ENCODE measurements at regions not wholly inside any gene's neighbourhood (a gene's known extent, or its start where the extent isn't known, plus 50 kb on each side); places are given as distances from the start of the nearest gene placed in this dataset.

DNA sequence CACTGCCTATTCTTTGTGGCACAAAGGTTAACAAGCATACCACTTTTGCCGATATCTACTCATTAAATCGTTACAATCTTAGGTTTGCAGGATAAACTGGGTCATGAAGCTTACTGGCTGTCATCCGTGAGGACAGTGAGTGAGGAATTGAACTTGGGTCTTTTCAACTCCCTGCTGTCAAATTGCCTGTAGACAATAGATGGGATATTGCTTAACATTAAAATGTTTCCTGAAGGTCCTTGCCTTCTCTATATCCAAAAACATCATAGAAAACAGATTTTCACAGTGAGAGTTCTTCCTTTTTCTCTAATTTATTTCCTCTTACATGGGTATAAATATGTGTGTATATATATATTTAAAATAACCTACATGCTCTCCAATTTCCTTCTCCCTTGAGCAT lies 257.8 kb downstream of the LMO4 start:
- Mint-ChIP-seq H3K27me3 (ENCODE audit: low read depth) (no peaks in the 10 kb centered on the region), H3K9me3 (no peaks in the 10 kb centered on the region), H3K4me3 (no peak overlapping the region), H3K4me1 (peaks cover 16% of the 10 kb centered on the region), H3K36me3 (ENCODE audit: low read depth) (no peaks in the 10 kb centered on the region), H3K27ac (ENCODE audit: unreplicated experiment) (no peak overlapping the region)
- DNase-seq (ENCODE audit: low read depth, low spot score) = no peak
- TF ChIP-seq, protein P1, sequence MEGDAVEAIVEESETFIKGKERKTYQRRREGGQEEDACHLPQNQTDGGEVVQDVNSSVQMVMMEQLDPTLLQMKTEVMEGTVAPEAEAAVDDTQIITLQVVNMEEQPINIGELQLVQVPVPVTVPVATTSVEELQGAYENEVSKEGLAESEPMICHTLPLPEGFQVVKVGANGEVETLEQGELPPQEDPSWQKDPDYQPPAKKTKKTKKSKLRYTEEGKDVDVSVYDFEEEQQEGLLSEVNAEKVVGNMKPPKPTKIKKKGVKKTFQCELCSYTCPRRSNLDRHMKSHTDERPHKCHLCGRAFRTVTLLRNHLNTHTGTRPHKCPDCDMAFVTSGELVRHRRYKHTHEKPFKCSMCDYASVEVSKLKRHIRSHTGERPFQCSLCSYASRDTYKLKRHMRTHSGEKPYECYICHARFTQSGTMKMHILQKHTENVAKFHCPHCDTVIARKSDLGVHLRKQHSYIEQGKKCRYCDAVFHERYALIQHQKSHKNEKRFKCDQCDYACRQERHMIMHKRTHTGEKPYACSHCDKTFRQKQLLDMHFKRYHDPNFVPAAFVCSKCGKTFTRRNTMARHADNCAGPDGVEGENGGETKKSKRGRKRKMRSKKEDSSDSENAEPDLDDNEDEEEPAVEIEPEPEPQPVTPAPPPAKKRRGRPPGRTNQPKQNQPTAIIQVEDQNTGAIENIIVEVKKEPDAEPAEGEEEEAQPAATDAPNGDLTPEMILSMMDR (conservative IDR thresholded peaks at IDR 0.05) = no peak

DNA sequence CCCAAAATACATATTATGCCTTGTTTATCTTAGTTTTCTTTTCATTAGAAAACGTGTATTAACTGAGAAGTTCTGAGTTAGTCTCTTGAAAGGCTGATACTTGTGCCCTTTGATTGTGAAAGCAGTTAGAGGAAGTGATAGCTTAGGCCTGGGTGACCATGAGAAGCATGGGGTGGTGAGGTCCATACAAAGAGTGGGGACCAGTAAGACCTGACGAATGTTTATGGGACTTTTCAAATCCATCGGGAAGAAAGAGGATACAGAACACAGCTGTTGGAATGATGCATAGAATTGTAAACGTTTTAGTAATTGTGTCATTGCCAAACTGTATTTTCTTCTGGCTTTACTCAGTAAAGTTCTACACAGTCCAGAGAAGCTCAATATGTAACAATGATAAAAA lies 259.8 kb downstream of the LMO4 start:
- no peak for DNase-seq (ENCODE audit: low read depth, low spot score)
- H3K4me1 Mint-ChIP-seq = peaks cover 16% of the 10 kb centered on the region
- H3K4me3 Mint-ChIP-seq = no peak overlapping the region
- no peaks in the 10 kb centered on the region for H3K9me3 Mint-ChIP-seq
- H3K27me3 Mint-ChIP-seq (ENCODE audit: low read depth) = no peaks in the 10 kb centered on the region
- H3K27ac Mint-ChIP-seq (ENCODE audit: unreplicated experiment) = no peak overlapping the region
- TF ChIP-seq, protein P1 (conservative IDR thresholded peaks at IDR 0.05) = no peak
- no peaks in the 10 kb centered on the region for H3K36me3 Mint-ChIP-seq (ENCODE audit: low read depth)

DNA sequence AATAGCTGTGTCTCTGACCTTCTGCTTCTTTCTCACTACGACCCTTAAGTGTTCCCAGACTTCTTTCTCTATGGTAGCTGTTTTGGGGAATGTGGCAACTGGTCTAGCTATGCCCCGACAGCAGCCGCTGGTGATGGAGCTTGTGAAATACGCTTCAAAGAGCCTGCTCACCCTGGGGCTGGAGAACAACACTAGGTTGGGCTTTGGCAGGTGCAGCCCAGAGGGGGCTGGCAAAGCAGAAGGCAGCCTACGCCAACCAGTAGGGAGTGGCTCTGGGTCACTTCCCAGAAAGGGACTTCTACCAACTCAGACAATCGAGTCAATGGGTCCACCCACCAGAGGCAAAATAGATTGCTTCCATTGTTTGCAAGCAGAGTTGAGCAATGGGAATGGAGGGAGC lies 262.8 kb downstream of the LMO4 start:
- Mint-ChIP-seq H3K9me3 (no peaks in the 10 kb centered on the region), H3K27ac (ENCODE audit: unreplicated experiment) (no peak overlapping the region), H3K4me1 (peaks cover 16% of the 10 kb centered on the region), H3K27me3 (ENCODE audit: low read depth) (no peaks in the 10 kb centered on the region), H3K36me3 (ENCODE audit: low read depth) (no peaks in the 10 kb centered on the region), H3K4me3 (no peak overlapping the region)
- no peak for DNase-seq (ENCODE audit: low read depth, low spot score)
- TF ChIP-seq, protein P1 (conservative IDR thresholded peaks at IDR 0.05) = no peak

DNA sequence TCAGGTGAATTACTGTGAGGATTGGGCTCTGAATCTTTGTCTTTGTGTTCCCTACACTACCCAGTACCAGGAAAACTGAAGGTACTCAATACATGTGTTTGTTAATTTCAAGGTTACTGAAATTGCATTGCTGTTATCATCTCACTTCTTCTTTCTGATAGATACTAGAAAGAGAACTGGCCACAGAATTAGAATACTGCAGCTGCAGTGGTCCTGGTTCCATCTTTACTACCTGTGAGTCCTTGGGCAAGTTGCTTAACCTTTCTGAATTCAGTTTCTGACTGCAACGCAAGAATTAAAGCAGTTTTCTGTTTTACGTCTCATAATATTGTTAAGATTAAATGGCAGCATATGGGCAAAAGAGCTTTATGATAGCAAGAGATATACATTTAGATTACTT lies 263.5 kb downstream of the LMO4 start:
- Mint-ChIP-seq H3K4me1 (peaks cover 16% of the 10 kb centered on the region), H3K27ac (ENCODE audit: unreplicated experiment) (no peak overlapping the region)

DNA sequence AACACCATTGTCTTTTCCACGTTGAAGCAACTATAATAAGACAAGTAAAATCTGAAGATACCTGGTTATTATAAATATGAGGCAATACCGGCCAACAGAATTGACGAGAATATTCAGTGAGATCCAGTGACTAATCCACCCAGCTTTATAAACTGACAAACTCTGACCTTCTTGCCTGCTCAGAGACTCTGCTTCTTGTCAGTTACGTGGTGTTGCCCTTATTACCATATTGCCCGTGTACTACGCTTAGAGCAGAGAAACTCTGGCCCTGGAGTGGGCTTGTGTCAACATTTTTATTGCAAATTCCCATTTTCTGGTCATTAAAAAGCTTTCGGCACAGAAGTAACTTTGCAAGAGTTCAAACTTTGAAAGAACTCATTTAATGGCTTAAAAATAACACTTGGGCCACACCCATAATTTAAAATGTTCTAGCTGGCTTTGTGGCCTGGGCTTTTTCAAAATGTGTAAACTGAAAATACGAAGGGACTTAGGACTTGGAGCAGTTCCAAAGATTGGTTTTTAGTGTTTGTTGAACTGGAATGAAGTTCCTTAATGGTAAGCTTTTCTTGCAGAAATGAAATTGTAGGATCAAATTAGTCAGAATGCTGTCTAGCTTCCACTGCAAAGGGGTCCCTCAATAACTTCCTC lies 266.2 kb downstream of the LMO4 start:
- H3K27ac Mint-ChIP-seq (ENCODE audit: unreplicated experiment) = no peak overlapping the region
- no peak overlapping the region for H3K4me3 Mint-ChIP-seq
- H3K4me1 Mint-ChIP-seq = peaks cover 38% of the 10 kb centered on the region
- no peak for DNase-seq (ENCODE audit: low read depth, low spot score)
- peaks cover 2% of the 10 kb centered on the region for H3K9me3 Mint-ChIP-seq
- TF ChIP-seq, protein P1 (conservative IDR thresholded peaks at IDR 0.05) = no peak
- H3K27me3 Mint-ChIP-seq (ENCODE audit: low read depth) = no peaks in the 10 kb centered on the region
- H3K36me3 Mint-ChIP-seq (ENCODE audit: low read depth) = no peaks in the 10 kb centered on the region

More for the DNA sequence above, 263.5 kb downstream of the LMO4 start:
- Mint-ChIP-seq H3K4me3 (no peak overlapping the region), H3K9me3 (no peaks in the 10 kb centered on the region), H3K36me3 (ENCODE audit: low read depth) (no peaks in the 10 kb centered on the region), H3K27me3 (ENCODE audit: low read depth) (no peaks in the 10 kb centered on the region)
- TF ChIP-seq, protein P1 (conservative IDR thresholded peaks at IDR 0.05) = no peak
- DNase-seq (ENCODE audit: low read depth, low spot score) = no peak
